ENCODE measurements at regions not wholly inside any gene's neighbourhood (a gene's known extent, or its start where the extent isn't known, plus 50 kb on each side); places are given as distances from the start of the nearest gene placed in this dataset.

DNA sequence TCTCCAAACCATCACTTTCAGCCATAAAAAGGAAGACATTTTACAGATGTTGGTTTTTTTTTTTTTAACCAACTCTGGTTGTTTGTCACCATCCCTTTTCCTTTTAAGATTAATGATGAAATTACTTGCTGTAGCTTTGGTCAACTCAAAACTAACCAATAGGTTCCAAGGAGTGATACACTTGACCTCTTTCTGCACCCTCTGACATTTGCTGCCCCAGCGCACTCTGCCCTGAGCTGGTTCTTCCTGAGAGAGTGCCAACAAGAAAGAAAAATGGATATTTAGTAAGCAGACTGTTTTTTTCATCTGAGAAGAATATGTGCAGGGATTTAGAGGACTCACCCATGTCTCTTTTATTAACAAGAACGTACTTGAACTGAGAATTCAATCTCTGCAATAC, 520.0 kb downstream of the TXNL1 start:
- no peak overlapping the region for H3K27ac ChIP-seq (ENCODE audit: low read depth, low read length)
- no peak overlapping the region for H3K9ac ChIP-seq (ENCODE audit: low read depth in 1 of 3, low read length in 3 of 3)

DNA sequence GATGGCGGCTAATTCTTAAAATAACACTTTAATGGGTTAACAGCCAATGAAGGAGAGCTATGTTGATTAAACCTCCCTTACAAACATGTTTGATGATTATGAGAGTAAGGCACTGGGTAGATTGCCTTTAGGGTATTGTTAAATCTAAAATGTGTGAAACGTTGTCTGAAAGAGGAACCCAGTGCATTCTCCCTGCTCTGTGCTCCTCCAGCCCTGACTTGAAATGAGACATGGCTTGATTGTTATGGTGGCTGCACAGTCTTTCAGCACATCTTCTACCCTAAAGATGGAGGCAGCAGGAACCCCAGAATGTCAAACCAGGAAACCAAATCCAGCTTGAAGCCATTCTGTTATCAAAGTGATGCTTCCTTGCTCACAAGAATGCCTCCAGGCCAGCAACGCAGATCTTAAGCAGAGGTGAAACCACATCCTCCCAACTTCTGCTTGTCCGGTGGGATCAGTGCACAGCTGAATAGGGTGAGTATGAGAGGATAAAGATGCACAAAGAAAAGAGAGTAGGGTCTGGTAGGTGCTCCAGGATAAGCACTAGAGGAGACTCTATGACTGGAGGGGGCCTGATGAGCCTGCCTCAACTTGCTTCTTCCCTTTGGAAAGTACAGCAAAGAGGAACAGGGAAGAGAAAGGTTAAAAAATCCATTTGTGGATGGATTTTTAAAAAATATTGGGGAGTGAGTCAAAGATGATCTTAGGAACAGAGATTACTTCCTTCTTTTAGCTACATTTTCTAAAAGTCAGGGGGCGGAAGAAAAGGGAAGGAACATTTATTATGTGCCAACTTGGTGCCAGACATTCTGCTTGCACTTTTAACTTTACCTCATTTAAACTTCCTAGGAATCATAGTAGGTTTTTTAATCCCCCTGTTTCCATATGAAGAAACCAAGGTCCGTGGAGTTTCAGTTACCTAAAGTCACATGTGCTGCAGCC, 523.0 kb downstream of the TXNL1 start:
- H3K36me3 ChIP-seq (ENCODE audit: control insufficient read depth in 3 of 3, insufficient read depth in 3 of 3, low read length in 3 of 3): no peaks in the 10 kb centered on the region
- H3K27me3 ChIP-seq (ENCODE audit: control insufficient read depth in 3 of 3, insufficient read depth in 3 of 3, low read length in 3 of 3): no peaks in the 10 kb centered on the region
- no peak overlapping the region for H3K9ac ChIP-seq (ENCODE audit: low read depth in 1 of 3, low read length in 3 of 3)
- no peak overlapping the region for H3K27ac ChIP-seq (ENCODE audit: low read depth, low read length)
- H3K4me3 ChIP-seq (ENCODE audit: low read length in 3 of 3): no peak overlapping the region
- no peaks in the 10 kb centered on the region for H3K9me3 ChIP-seq (ENCODE audit: control insufficient read depth in 3 of 3, low read length in 3 of 3)
- H3K4me1 ChIP-seq (ENCODE audit: control insufficient read depth in 3 of 3, insufficient read depth in 3 of 3, low read length in 3 of 3): no peaks in the 10 kb centered on the region

More for the DNA sequence above, 520.0 kb downstream of the TXNL1 start:
- H3K27me3 ChIP-seq (ENCODE audit: control insufficient read depth in 3 of 3, insufficient read depth in 3 of 3, low read length in 3 of 3): no peaks in the 10 kb centered on the region
- no peaks in the 10 kb centered on the region for H3K9me3 ChIP-seq (ENCODE audit: control insufficient read depth in 3 of 3, low read length in 3 of 3)
- H3K4me3 ChIP-seq (ENCODE audit: low read length in 3 of 3): no peak overlapping the region
- H3K4me1 ChIP-seq (ENCODE audit: control insufficient read depth in 3 of 3, insufficient read depth in 3 of 3, low read length in 3 of 3): no peaks in the 10 kb centered on the region
- H3K36me3 ChIP-seq (ENCODE audit: control insufficient read depth in 3 of 3, insufficient read depth in 3 of 3, low read length in 3 of 3): no peaks in the 10 kb centered on the region

GRCh38 chr18:56112984-56113383, 525.0 kb upstream of the TCF4 start:
- Histone ChIP-seq H3K4me1 (ENCODE audit: control insufficient read depth in 3 of 3, insufficient read depth in 3 of 3, low read length in 3 of 3) (peaks cover 0 to under 1% (median 0%) of the 10 kb centered on the region in 3 donors), H3K9ac (ENCODE audit: low read depth in 1 of 3, low read length in 3 of 3) (no peak overlapping the region), H3K4me3 (ENCODE audit: low read length in 3 of 3) (no peak overlapping the region), H3K36me3 (ENCODE audit: control insufficient read depth in 3 of 3, insufficient read depth in 3 of 3, low read length in 3 of 3) (no peaks in the 10 kb centered on the region), H3K27me3 (ENCODE audit: control insufficient read depth in 3 of 3, insufficient read depth in 3 of 3, low read length in 3 of 3) (no peaks in the 10 kb centered on the region), H3K9me3 (ENCODE audit: control insufficient read depth in 3 of 3, low read length in 3 of 3) (no peaks in the 10 kb centered on the region), H3K27ac (ENCODE audit: low read depth, low read length) (no peak overlapping the region)

DNA sequence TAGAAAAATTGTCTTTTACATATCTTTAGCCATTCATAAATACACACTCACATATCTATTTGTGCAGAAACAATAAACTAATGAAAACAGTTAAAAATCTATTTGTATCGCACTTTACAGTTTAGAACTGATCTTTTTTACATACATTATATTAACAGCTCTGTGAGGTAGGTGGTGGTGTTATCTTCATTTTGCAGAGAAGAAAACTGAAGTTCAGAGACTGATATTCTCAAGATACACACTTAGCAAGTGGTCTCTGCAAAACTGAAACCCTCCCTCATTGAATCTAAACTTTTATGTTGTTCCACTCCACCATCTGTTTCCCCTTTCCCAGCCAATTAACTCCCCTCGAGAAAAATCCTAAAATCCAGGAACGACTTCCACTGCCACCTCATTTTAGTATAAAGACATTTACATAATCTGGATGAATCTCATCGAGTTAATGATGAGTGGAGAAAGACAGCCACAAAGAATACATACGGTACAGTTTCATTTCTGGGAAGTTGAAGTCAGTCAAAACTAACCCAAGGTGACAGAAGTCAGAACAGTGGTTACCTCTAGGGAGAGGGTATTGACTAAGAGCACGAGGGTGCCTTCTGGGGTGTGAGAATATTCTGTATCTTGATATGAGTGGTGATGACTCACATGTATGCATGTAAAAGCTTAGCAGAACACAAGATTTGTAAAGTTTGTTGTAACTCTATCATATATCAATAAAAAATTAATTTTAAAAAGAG, 524.2 kb upstream of the TCF4 start:
- no peak overlapping the region for H3K9ac ChIP-seq (ENCODE audit: low read depth in 1 of 3, low read length in 3 of 3)
- H3K9me3 ChIP-seq (ENCODE audit: control insufficient read depth in 3 of 3, low read length in 3 of 3): no peaks in the 10 kb centered on the region
- H3K36me3 ChIP-seq (ENCODE audit: control insufficient read depth in 3 of 3, insufficient read depth in 3 of 3, low read length in 3 of 3): no peaks in the 10 kb centered on the region
- H3K27ac ChIP-seq (ENCODE audit: low read depth, low read length): no peak overlapping the region
- H3K4me3 ChIP-seq (ENCODE audit: low read length in 3 of 3): no peak overlapping the region
- no peaks in the 10 kb centered on the region for H3K27me3 ChIP-seq (ENCODE audit: control insufficient read depth in 3 of 3, insufficient read depth in 3 of 3, low read length in 3 of 3)
- H3K4me1 ChIP-seq (ENCODE audit: control insufficient read depth in 3 of 3, insufficient read depth in 3 of 3, low read length in 3 of 3): peaks cover 0 to 2% (median 0%) of the 10 kb centered on the region in 3 donors

- H3K9me3 ChIP-seq (ENCODE audit: control insufficient read depth in 3 of 3, low read length in 3 of 3): no peaks in the 10 kb centered on the region
- no peak overlapping the region for H3K4me3 ChIP-seq (ENCODE audit: low read length in 3 of 3)
- peaks cover 0 to 4% (median 0%) of the 10 kb centered on the region in 3 donors for H3K4me1 ChIP-seq (ENCODE audit: control insufficient read depth in 3 of 3, insufficient read depth in 3 of 3, low read length in 3 of 3)
- no peaks in the 10 kb centered on the region for H3K27me3 ChIP-seq (ENCODE audit: control insufficient read depth in 3 of 3, insufficient read depth in 3 of 3, low read length in 3 of 3)
- H3K27ac ChIP-seq (ENCODE audit: low read depth, low read length): no peak overlapping the region
- no peak overlapping the region for H3K9ac ChIP-seq (ENCODE audit: low read depth in 1 of 3, low read length in 3 of 3)
- H3K36me3 ChIP-seq (ENCODE audit: control insufficient read depth in 3 of 3, insufficient read depth in 3 of 3, low read length in 3 of 3): no peaks in the 10 kb centered on the region
Measured at GRCh38 chr18:56109757-56110156, 521.8 kb upstream of the TCF4 start.

DNA sequence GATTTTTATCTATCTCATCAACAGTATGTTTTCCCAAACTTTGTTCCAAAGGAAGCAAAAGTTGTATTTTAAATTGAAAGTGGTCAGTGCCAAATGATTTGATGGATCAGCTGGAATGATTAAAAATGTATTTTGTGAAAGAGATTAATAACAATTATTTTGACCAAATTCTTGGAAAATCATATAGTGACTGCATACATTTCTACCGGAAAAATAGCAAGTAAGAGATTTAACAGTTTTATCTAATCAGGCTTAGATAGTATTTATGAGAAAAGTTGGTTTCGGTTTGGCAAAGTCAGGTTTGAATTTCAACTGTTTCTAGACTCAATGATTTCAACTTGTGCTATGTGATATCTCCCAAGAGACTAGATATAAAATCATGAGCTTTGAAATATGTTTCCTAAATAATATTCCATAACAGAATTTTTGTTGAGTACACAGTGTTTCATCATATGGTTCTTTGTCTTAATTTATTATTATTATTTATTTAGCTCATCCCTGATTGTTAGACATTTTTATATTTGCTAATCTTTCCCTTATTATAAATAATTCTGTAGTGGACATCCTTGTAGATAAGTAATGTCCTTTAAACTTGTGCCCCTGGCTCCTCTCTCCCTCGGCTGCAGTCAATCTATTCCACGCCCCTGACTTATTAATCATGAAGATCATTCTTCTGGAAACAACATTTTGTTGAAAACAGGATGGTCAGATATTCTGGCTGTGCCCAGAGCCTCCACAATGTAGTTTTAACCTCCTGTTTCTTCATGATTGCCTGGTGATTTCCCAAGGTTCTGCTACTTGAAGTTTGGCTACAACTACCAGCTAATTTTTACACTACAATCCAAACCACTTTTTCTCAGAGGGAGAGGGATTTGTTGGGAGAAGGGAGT, 520.7 kb upstream of the TCF4 start:
- Histone ChIP-seq H3K36me3 (ENCODE audit: control insufficient read depth in 3 of 3, insufficient read depth in 3 of 3, low read length in 3 of 3) (no peaks in the 10 kb centered on the region), H3K9me3 (ENCODE audit: control insufficient read depth in 3 of 3, low read length in 3 of 3) (no peaks in the 10 kb centered on the region), H3K27ac (ENCODE audit: low read depth, low read length) (no peak overlapping the region), H3K9ac (ENCODE audit: low read depth in 1 of 3, low read length in 3 of 3) (no peak overlapping the region), H3K4me1 (ENCODE audit: control insufficient read depth in 3 of 3, insufficient read depth in 3 of 3, low read length in 3 of 3) (peaks cover 0 to 4% (median 0%) of the 10 kb centered on the region in 3 donors), H3K4me3 (ENCODE audit: low read length in 3 of 3) (no peak overlapping the region), H3K27me3 (ENCODE audit: control insufficient read depth in 3 of 3, insufficient read depth in 3 of 3, low read length in 3 of 3) (no peaks in the 10 kb centered on the region)

- Histone ChIP-seq H3K27me3 (ENCODE audit: control insufficient read depth in 3 of 3, insufficient read depth in 3 of 3, low read length in 3 of 3) (no peaks in the 10 kb centered on the region), H3K4me3 (ENCODE audit: low read length in 3 of 3) (no peak overlapping the region), H3K36me3 (ENCODE audit: control insufficient read depth in 3 of 3, insufficient read depth in 3 of 3, low read length in 3 of 3) (no peaks in the 10 kb centered on the region), H3K9ac (ENCODE audit: low read depth in 1 of 3, low read length in 3 of 3) (no peak overlapping the region), H3K4me1 (ENCODE audit: control insufficient read depth in 3 of 3, insufficient read depth in 3 of 3, low read length in 3 of 3) (peaks cover 0 to 4% (median 0%) of the 10 kb centered on the region in 3 donors), H3K9me3 (ENCODE audit: control insufficient read depth in 3 of 3, low read length in 3 of 3) (no peaks in the 10 kb centered on the region), H3K27ac (ENCODE audit: low read depth, low read length) (no peak overlapping the region)
Measured at GRCh38 chr18:56107821-56108477, 520.0 kb upstream of the TCF4 start.

DNA sequence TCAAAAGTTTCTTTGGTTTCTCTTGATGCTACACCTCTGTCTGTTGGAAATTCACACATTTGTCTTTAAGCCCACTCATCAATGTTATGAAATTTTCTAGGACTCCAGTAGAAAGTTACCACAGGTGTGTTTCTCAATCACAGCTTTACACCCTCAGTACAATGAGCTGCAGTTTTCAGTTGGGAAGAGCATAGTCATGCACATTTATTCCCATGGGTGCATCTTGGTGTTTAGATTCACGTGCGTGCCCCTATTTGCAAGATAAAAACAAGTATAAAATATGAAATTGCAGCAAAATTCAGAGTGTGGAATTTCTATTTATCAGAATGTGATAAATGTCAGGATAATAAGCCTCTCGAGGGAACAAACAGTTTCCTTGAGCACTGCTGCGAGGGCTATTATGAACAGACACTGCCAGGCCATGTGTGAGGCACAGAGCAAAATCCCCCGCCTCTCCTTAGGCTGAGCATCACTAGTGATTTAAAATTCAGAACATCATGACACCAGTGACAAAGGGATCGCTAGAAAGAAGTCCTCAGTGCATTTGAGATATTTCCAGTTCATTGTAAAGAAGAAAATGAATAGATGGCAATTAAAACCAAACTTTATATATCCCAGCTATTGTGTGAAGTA, 512.2 kb upstream of the TCF4 start:
- Histone ChIP-seq H3K9ac (ENCODE audit: low read depth in 1 of 3, low read length in 3 of 3) (no peak overlapping the region), H3K27me3 (ENCODE audit: control insufficient read depth in 3 of 3, insufficient read depth in 3 of 3, low read length in 3 of 3) (no peaks in the 10 kb centered on the region), H3K27ac (ENCODE audit: low read depth, low read length) (no peak overlapping the region), H3K9me3 (ENCODE audit: control insufficient read depth in 3 of 3, low read length in 3 of 3) (no peaks in the 10 kb centered on the region), H3K4me1 (ENCODE audit: control insufficient read depth in 3 of 3, insufficient read depth in 3 of 3, low read length in 3 of 3) (no peaks in the 10 kb centered on the region), H3K36me3 (ENCODE audit: control insufficient read depth in 3 of 3, insufficient read depth in 3 of 3, low read length in 3 of 3) (no peaks in the 10 kb centered on the region), H3K4me3 (ENCODE audit: low read length in 3 of 3) (no peak overlapping the region)

DNA sequence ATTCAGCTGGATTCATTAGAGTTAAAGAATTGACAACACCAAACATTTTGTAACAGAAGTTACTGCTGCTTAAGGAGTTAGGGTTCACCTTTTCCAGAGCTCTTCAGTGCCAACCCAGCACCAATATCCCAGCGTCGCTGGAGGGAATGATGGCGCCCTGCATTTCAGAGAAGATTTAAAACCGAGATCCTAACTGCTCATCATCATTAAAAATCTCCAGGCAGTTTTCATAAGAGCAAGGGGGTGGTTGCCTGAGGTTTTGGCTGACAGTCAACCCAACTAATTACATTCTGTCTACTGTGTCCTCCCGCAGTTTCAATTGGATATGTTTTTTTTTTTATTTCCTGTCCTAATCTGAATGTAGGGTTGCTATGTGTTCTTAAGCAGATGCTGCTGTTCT, 509.6 kb upstream of the TCF4 start:
- Histone ChIP-seq H3K27me3 (ENCODE audit: control insufficient read depth in 3 of 3, insufficient read depth in 3 of 3, low read length in 3 of 3) (no peaks in the 10 kb centered on the region), H3K9me3 (ENCODE audit: control insufficient read depth in 3 of 3, low read length in 3 of 3) (no peaks in the 10 kb centered on the region), H3K27ac (ENCODE audit: low read depth, low read length) (no peak overlapping the region), H3K9ac (ENCODE audit: low read depth in 1 of 3, low read length in 3 of 3) (no peak overlapping the region), H3K4me1 (ENCODE audit: control insufficient read depth in 3 of 3, insufficient read depth in 3 of 3, low read length in 3 of 3) (no peaks in the 10 kb centered on the region), H3K4me3 (ENCODE audit: low read length in 3 of 3) (no peak overlapping the region), H3K36me3 (ENCODE audit: control insufficient read depth in 3 of 3, insufficient read depth in 3 of 3, low read length in 3 of 3) (no peaks in the 10 kb centered on the region)
